ENCODE measurements at regions not wholly inside any gene's neighbourhood (a gene's known extent, or its start where the extent isn't known, plus 50 kb on each side); places are given as distances from the start of the nearest gene placed in this dataset.

GRCh38 chr3:110744723-110745122 is 326.9 kb upstream of the NECTIN3 start:
- ChIA-PET CTCF (ENCODE audit: unreplicated experiment) (no interaction called here), POLR2A (no interaction called here)
- Histone ChIP-seq H3K9me3 (ENCODE audit: low read length) (no peaks in the 10 kb centered on the region), H2AFZ (ENCODE audit: low read length) (no peak overlapping the region), H3K4me3 (ENCODE audit: low read depth, low read length, poor library complexity, severe bottlenecking) (no peak overlapping the region), H4K20me1 (ENCODE audit: insufficient read depth, low read length) (no peaks in the 10 kb centered on the region), H3K27ac (ENCODE audit: low read depth, low read length, poor library complexity, severe bottlenecking) (no peak overlapping the region), H3K4me2 (ENCODE audit: low read length) (no peak overlapping the region), H3K79me2 (ENCODE audit: insufficient read depth, low read depth, low read length) (no peaks in the 10 kb centered on the region), H3K9me2 (ENCODE audit: insufficient read depth, low read length) (no peaks in the 10 kb centered on the region), H3K4me1 (ENCODE audit: insufficient read depth, low read length, poor library complexity, severe bottlenecking) (no peaks in the 10 kb centered on the region), H3K36me3 (ENCODE audit: insufficient read depth, low read length) (no peaks in the 10 kb centered on the region)
- DNase-seq (ENCODE audit: low spot score): no peak
- intact Hi-C loops (cut with micrococcal nuclease; ENCODE audit: unreplicated experiment): no loop called here
- BruUV-seq (replicated peaks): no TSS peak
- TF ChIP-seq EZH2phosphoT487 (IDR thresholded peaks at IDR 0.05; ENCODE audit: borderline replicate concordance, low read depth, low read length) (no peak), CTCF (conservative IDR thresholded peaks at IDR 0.05; ENCODE audit: low read length) (no peak)

- CTCF ChIA-PET (ENCODE audit: unreplicated experiment): no interaction called here
- no peaks in the 10 kb centered on the region for H3K9me3 ChIP-seq (ENCODE audit: low read length)
- intact Hi-C loops (cut with micrococcal nuclease; ENCODE audit: unreplicated experiment): no loop called here
- no peaks in the 10 kb centered on the region for H3K4me1 ChIP-seq (ENCODE audit: insufficient read depth, low read length, poor library complexity, severe bottlenecking)
- H3K4me3 ChIP-seq (ENCODE audit: low read depth, low read length, poor library complexity, severe bottlenecking): no peak overlapping the region
- TF ChIP-seq EZH2phosphoT487 (IDR thresholded peaks at IDR 0.05; ENCODE audit: borderline replicate concordance, low read depth, low read length) (no peak), CTCF (conservative IDR thresholded peaks at IDR 0.05; ENCODE audit: low read length) (no peak)
- no peaks in the 10 kb centered on the region for H3K36me3 ChIP-seq (ENCODE audit: insufficient read depth, low read length)
- H4K20me1 ChIP-seq (ENCODE audit: insufficient read depth, low read length): no peaks in the 10 kb centered on the region
- no peak overlapping the region for H2AFZ ChIP-seq (ENCODE audit: low read length)
- no peak for DNase-seq (ENCODE audit: low spot score)
- no peak overlapping the region for H3K4me2 ChIP-seq (ENCODE audit: low read length)
- no peaks in the 10 kb centered on the region for H3K79me2 ChIP-seq (ENCODE audit: insufficient read depth, low read depth, low read length)
- no TSS peak for BruUV-seq (replicated peaks)
- POLR2A ChIA-PET: no interaction called here
- no peak overlapping the region for H3K27ac ChIP-seq (ENCODE audit: low read depth, low read length, poor library complexity, severe bottlenecking)
- H3K9me2 ChIP-seq (ENCODE audit: insufficient read depth, low read length): no peaks in the 10 kb centered on the region
Measured at GRCh38 chr3:110749006-110749405, 322.6 kb upstream of the NECTIN3 start.

- CTCF ChIA-PET (ENCODE audit: unreplicated experiment): no interaction called here
- no TSS peak for BruUV-seq (replicated peaks)
- no peak overlapping the region for H3K27ac ChIP-seq (ENCODE audit: low read depth, low read length, poor library complexity, severe bottlenecking)
- no peaks in the 10 kb centered on the region for H4K20me1 ChIP-seq (ENCODE audit: insufficient read depth, low read length)
- H3K4me3 ChIP-seq (ENCODE audit: low read depth, low read length, poor library complexity, severe bottlenecking): no peak overlapping the region
- no peaks in the 10 kb centered on the region for H3K4me1 ChIP-seq (ENCODE audit: insufficient read depth, low read length, poor library complexity, severe bottlenecking)
- no peaks in the 10 kb centered on the region for H3K9me2 ChIP-seq (ENCODE audit: insufficient read depth, low read length)
- H3K79me2 ChIP-seq (ENCODE audit: insufficient read depth, low read depth, low read length): no peaks in the 10 kb centered on the region
- H2AFZ ChIP-seq (ENCODE audit: low read length): no peak overlapping the region
- H3K4me2 ChIP-seq (ENCODE audit: low read length): no peak overlapping the region
- intact Hi-C loops (cut with micrococcal nuclease; ENCODE audit: unreplicated experiment): no loop called here
- TF ChIP-seq EZH2phosphoT487 (IDR thresholded peaks at IDR 0.05; ENCODE audit: borderline replicate concordance, low read depth, low read length): no peak
- no peak for TF ChIP-seq CTCF (conservative IDR thresholded peaks at IDR 0.05; ENCODE audit: low read length)
- H3K36me3 ChIP-seq (ENCODE audit: insufficient read depth, low read length): no peaks in the 10 kb centered on the region
- DNase-seq (ENCODE audit: low spot score): no peak
- POLR2A ChIA-PET: interaction anchor here (1.1 kb wide), 1 partner anchor 159 kb away, joined by 3 read pairs; no protein-coding TSS in a partner anchor
- H3K9me3 ChIP-seq (ENCODE audit: low read length): no peaks in the 10 kb centered on the region
Measured at GRCh38 chr3:110750201-110750600, 321.4 kb upstream of the NECTIN3 start.
